GM21786 (cell line): ENCODE measurements at regions not wholly inside any gene's neighbourhood (a gene's known extent, or its start where the extent isn't known, plus 50 kb on each side); places are given as distances from the start of the nearest gene placed in this dataset.
"Not testable (repeated sequence)": the region's sequence is repeated elsewhere in the genome, so short reads cannot be mapped to it uniquely, and the experiment has no call there.

Source experiments
- ATAC-seq: cut with Tn5 transposase; IDR thresholded peaks from one replicate; pipeline ENCODE4 v1.9.1; 2021; ENCODE audit not compliant: unreplicated experiment

- ATAC-seq = no peak
Measured at GRCh38 chr5:51156838-51157237, 226.4 kb upstream of the ISL1 start.

GRCh38 chr5:51159164-51159563 is 224.1 kb upstream of the ISL1 start:
- ATAC-seq = no peak

GRCh38 chr5:51159606-51160005 is 223.6 kb upstream of the ISL1 start:
- no peak for ATAC-seq

DNA sequence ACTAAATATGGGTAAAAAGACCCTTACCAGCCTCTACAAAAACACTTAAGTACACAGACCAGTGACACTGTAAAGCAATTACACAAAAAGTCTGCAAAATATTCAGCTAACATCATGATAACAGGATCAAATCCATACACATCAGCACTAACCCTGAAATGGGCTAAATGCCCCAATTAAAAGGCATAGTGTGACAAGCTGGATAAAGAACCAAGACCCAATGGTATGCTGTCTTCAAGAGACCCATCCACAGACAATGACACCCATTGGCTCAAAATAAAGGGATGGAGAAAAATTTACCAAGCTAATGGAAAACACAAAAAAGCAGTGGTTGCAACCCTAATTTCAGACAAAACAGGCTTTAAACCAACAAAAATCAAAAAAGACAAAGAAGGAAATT is 221.0 kb upstream of the ISL1 start:
- ATAC-seq = no peak

- ATAC-seq = not testable (repeated sequence)
Measured at GRCh38 chr5:51165621-51166020, 217.6 kb upstream of the ISL1 start.

GRCh38 chr5:51172903-51173626 is 210.2 kb upstream of the ISL1 start:
- no peak for ATAC-seq

- ATAC-seq = peak; percentile 49
Measured at GRCh38 chr5:51181208-51181894, 201.9 kb upstream of the ISL1 start.

GRCh38 chr5:51185850-51186329 is 197.4 kb upstream of the ISL1 start:
- no peak for ATAC-seq

GRCh38 chr5:51188001-51188591 is 195.2 kb upstream of the ISL1 start:
- no peak for ATAC-seq

- no peak for ATAC-seq
Measured at GRCh38 chr5:51194671-51195070, 188.6 kb upstream of the ISL1 start.

DNA sequence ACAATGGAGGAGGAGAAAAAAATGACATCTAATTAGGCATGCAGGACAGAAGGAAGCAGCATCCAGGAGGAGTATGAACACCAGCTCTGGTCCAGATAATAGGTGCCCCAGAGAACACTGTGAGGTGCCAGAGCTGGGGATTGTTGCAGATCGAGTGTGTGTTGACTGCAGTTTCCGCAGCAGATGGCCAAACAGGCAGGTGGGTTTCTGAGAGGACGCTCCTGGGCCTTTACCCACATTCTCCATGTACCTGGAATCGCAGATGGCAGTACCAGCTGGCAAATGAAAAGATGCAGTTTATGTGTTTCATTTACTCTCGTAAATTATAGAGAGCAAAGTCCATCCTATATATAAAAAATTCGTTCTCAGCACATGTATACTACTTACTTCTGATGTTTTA is 182.2 kb upstream of the ISL1 start:
- no peak for ATAC-seq

DNA sequence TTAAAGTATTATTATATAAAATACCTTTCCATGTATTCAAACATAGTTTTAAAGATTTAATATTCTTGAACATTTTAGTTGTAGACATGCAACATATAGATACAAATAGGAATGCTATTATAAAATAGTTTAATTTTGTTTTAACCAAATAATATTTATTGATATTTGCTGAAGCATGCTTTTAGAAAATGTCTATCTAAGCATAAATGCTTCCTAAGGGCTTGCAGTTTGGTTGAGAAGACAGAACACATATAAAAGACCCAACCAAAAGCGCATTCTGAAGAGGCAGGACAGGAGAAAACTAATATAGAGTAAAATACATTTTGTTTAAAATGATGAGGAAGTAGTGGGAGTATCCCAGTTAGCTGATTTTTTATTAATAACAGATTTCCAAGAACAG is 181.5 kb upstream of the ISL1 start:
- ATAC-seq = no peak

GRCh38 chr5:51202161-51202560 is 181.1 kb upstream of the ISL1 start:
- ATAC-seq = no peak

DNA sequence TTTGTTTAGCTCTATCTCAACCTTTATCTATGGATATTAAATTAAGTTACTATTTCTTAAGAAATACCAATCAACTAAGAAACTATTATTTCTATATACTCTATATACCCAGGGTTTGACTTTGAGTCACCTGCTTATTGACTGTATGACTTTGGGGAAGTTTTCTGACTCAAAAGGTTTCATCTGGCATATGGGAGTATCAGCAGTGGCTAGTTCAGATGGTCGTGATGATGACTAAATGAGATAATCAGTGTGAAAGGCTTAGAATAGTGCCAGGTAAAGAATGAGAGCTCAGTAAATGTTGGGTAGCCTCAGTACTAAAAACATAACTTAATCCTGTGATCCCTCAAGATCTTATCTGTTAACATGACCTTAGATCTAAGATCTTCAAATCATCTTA is 179.7 kb upstream of the ISL1 start:
- peak; percentile 76 for ATAC-seq

DNA sequence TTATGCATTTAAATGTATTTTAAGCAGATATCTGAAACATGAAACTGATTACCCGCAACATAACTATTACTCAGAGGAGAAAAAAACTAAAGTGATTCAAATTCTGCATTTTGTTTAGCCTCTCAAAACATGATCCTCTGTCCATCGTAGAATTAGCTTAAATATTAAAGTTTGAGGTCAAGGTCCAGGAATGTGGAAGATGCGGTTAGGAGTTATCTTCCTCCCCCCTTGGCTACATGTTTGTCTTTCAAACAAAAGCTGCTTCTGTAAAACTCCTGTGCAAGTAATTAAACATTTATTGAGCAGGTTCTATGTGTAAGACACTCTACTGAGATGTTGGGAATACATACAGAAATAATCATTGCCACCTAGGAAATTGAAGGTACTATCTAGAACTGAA is 175.0 kb upstream of the ISL1 start:
- no peak for ATAC-seq

DNA sequence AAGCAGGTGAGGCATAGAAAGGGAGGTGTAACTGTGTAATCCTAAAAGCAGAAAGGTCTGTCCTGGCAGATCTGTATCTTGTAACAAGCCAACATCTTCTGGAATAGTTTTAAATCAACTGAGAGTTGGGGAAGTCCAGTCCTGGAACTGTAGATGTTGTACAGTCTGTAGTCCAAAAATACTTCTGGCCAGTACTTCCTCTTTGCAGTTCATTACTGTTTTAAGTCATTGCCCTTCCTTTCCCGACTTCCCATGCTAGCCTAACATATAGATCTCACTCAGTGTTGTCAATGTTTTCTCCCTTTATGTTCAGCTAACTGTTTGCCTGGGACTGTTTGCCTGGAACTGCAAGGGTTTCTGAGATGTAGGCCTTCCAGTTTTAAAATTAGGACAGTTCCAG is 168.5 kb upstream of the ISL1 start:
- ATAC-seq = no peak

- no peak for ATAC-seq
Measured at GRCh38 chr5:51225789-51226742, 157.2 kb upstream of the ISL1 start.

- ATAC-seq = no peak
Measured at GRCh38 chr5:51227963-51228470, 155.2 kb upstream of the ISL1 start.

- ATAC-seq = no peak
Measured at GRCh38 chr5:51230336-51230735, 152.9 kb upstream of the ISL1 start.

DNA sequence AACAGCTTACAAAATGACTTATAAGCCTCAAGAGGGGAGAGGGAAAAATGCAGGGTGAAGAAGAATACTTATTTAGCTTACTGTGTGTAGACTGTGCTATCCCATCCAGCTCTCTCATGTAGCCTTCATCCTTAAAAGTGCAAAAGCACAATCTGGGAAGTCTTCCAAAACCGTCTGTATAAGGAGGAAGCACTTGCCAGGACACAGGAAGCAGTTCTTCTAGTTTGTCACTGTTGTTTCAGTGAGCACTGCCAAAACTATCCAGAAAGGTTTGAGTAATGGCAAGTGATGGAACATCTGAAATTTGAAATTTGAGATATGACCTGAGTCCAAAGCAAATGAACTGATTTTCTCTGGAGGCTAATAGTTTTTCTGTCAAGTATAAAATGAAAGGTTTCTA is 140.8 kb upstream of the ISL1 start:
- ATAC-seq = no peak

DNA sequence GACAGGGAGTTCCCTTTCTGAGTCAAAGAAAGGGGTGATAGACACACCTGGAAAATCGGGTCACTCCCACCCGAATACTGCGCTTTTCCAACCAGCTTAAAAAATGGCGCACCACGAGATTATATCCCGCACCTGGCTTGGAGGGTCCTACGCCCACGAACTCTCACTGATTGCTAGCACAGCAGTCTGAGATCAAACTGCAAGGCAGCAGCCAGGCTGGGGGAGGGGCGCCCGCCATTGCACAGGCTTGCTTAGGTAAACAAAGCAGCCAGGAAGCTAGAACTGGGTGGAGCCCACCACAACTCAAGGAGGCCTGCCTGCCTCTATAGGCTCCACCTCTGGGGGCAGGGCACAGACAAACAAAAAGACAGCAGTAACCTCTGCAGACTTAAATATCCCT is 132.3 kb upstream of the ISL1 start:
- ATAC-seq = not testable (repeated sequence)
